CD4-positive, CD25-positive, alpha-beta regulatory T cell (primary cell): ENCODE measurements at regions not wholly inside any gene's neighbourhood (a gene's known extent, or its start where the extent isn't known, plus 50 kb on each side); places are given as distances from the start of the nearest gene placed in this dataset.

ENCODE experiments used
- ATAC-seq, 2 donors: fragments of 150-1000 bp; cut with Tn5 transposase; one replicate each; pipeline ENCODE4 v1.10.0; 2021; ENCODE audit warnings: low read depth in 2 of 2, moderate number of reproducible peaks in 2 of 2, moderate library complexity in 1 of 2
- DNase-seq, 3 donors: peaks; one replicate each; pipeline versions ENCODE4 v3.0.0 to v3.0.0-alpha.2; 2012 to 2022; ENCODE audit warnings: mixed read lengths in 1 of 3
- H3K27ac ChIP-seq: one replicate; pipeline ENCODE4 v1.7.0; 2013; ENCODE audit warnings: mild to moderate bottlenecking, low read length; ENCODE audit not compliant: insufficient read depth, poor library complexity, severe bottlenecking
- H3K27me3 ChIP-seq: one replicate; pipeline ENCODE4 v1.7.0; 2013; ENCODE audit warnings: low read length; ENCODE audit not compliant: control insufficient read depth, insufficient read depth
- H3K36me3 ChIP-seq: one replicate; pipeline ENCODE4 v1.7.0; 2013; ENCODE audit warnings: mild to moderate bottlenecking, low read length, moderate library complexity; ENCODE audit not compliant: control insufficient read depth, insufficient read depth
- H3K4me1 ChIP-seq: 2 replicates; pipeline ENCODE4 v1.7.0; 2013; ENCODE audit warnings: mild to moderate bottlenecking, low read length; ENCODE audit not compliant: insufficient read depth, control insufficient read depth, poor library complexity, severe bottlenecking
- H3K4me3 ChIP-seq: one replicate; pipeline ENCODE4 v1.7.0; 2013; ENCODE audit warnings: low read depth, mild to moderate bottlenecking, low read length, moderate library complexity
- H3K9me3 ChIP-seq, 2 experiments: 1 replicate in 1 of 2; 2 replicates in 1 of 2; pipeline ENCODE4 v1.7.0; 2013; ENCODE audit warnings: low read length in 2 of 2, mild to moderate bottlenecking in 1 of 2, moderate library complexity in 1 of 2; ENCODE audit not compliant: control insufficient read depth in 2 of 2
- H3K27ac Mint-ChIP-seq, 3 donors: one replicate each; pipeline ENCODE4 v1.8.0; 2020 to 2022; ENCODE audit warnings: mild to moderate bottlenecking in 3 of 3, mixed read lengths in 3 of 3, moderate library complexity in 2 of 3
- H3K27me3 Mint-ChIP-seq: one replicate; pipeline ENCODE4 v1.8.0; 2022; ENCODE audit warnings: mild to moderate bottlenecking, mixed read lengths
- H3K36me3 Mint-ChIP-seq: one replicate; pipeline ENCODE4 v1.8.0; 2020; ENCODE audit warnings: mixed read lengths
- H3K4me1 Mint-ChIP-seq, 4 donors: one replicate each; pipeline ENCODE4 v1.8.0; 2020 to 2022; ENCODE audit warnings: mixed read lengths in 4 of 4, mild to moderate bottlenecking in 1 of 4
- H3K4me3 Mint-ChIP-seq, 4 donors: one replicate each; pipeline ENCODE4 v1.8.0; 2020 to 2022; ENCODE audit warnings: mild to moderate bottlenecking in 4 of 4, mixed read lengths in 4 of 4, moderate library complexity in 3 of 4
- H3K9me3 Mint-ChIP-seq, 7 donors: one replicate each; pipeline ENCODE4 v1.8.0; 2020 to 2022; ENCODE audit warnings: mixed read lengths in 7 of 7, mild to moderate bottlenecking in 3 of 7, moderate library complexity in 2 of 7

- H3K4me1 Mint-ChIP-seq, result no peaks in the 10 kb centered on the region
- ATAC-seq (no peak), DNase-seq (no peak)
- no peak overlapping the region for H3K27ac Mint-ChIP-seq
- Histone ChIP-seq H3K27ac (no peak overlapping the region), H3K9me3 (no peaks in the 10 kb centered on the region), H3K27me3 (no peaks in the 10 kb centered on the region), H3K4me3 (no peak overlapping the region), H3K4me1 (no peaks in the 10 kb centered on the region), H3K36me3 (no peaks in the 10 kb centered on the region)
- no peak overlapping the region for H3K4me3 Mint-ChIP-seq
- peaks cover 0 to 3% (median 1%) of the 10 kb centered on the region in 7 donors for H3K9me3 Mint-ChIP-seq
- no peaks in the 10 kb centered on the region for H3K27me3 Mint-ChIP-seq
- no peaks in the 10 kb centered on the region for H3K36me3 Mint-ChIP-seq
These were observed 530.7 kb upstream of the MAP3K7 start for GRCh38 chr6:91117550-91117949.

DNA sequence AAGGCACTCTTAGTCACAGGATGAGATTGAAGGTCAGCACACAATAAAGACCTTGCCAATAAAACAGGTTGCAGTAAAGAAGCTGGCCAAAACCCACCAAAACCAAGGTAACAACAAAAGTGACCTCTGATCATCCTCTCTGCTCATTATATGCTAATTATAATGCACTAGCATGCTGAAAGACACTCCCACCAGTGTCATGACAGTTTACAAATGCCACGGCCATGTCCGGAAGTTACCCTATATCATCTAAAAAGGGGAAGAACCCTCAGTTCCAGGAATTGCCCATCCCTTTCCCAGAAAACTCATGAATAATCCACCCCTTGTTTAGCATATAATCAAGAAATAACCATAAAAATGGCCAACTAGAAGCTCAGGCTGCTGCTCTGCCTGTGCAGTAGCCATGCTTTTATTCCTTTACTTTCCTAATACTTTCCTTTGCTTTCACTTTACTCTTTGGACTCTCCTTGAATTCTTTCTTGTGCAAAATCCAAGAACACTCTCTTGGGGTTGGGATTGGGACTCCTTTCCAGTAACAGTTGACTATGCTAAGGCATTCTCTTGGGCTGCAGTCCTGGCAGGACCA is 527.3 kb upstream of the MAP3K7 start:
- H3K27ac Mint-ChIP-seq, result no peak overlapping the region
- DNase-seq, result no peak
- no peak for ATAC-seq

DNA sequence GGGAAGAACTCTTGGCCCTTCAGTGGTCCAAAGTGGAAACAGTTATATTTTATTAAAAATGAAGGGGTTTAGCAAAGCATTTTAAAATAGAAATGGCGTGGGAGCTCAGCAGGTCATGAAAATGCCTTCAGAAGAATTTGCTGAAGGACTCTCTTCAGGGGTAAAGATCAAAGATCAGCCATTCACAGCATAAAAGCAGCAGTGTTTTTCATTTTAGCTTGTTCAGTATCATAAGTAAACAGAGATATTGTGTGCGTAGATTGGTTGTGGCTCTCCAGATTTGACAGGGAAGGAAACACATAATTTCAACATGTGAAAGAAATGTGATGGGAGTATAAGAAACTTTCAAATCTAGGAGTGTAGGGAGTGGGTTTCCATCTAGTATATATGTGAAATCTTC is 519.2 kb upstream of the MAP3K7 start:
- DNase-seq (no peak), ATAC-seq (no peak)
- Histone ChIP-seq H3K27me3 (no peaks in the 10 kb centered on the region), H3K27ac (no peak overlapping the region), H3K36me3 (no peaks in the 10 kb centered on the region), H3K4me1 (no peaks in the 10 kb centered on the region), H3K9me3 (no peaks in the 10 kb centered on the region), H3K4me3 (no peak overlapping the region)
- Mint-ChIP-seq H3K4me1 (no peaks in the 10 kb centered on the region), H3K36me3 (no peaks in the 10 kb centered on the region), H3K9me3 (peaks cover 0 to 4% (median 2%) of the 10 kb centered on the region in 7 donors), H3K4me3 (no peak overlapping the region), H3K27ac (no peak overlapping the region), H3K27me3 (no peaks in the 10 kb centered on the region)

More for the DNA sequence above, 527.3 kb upstream of the MAP3K7 start:
- Mint-ChIP-seq H3K4me1 (no peaks in the 10 kb centered on the region), H3K9me3 (peaks cover 0 to 7% (median 0%) of the 10 kb centered on the region in 7 donors), H3K4me3 (no peak overlapping the region), H3K27me3 (no peaks in the 10 kb centered on the region), H3K36me3 (no peaks in the 10 kb centered on the region)
- Histone ChIP-seq H3K4me1 (no peaks in the 10 kb centered on the region), H3K27me3 (no peaks in the 10 kb centered on the region), H3K9me3 (no peaks in the 10 kb centered on the region), H3K27ac (no peak overlapping the region), H3K4me3 (no peak overlapping the region), H3K36me3 (no peaks in the 10 kb centered on the region)

- Histone ChIP-seq H3K9me3 (no peaks in the 10 kb centered on the region), H3K4me3 (no peak overlapping the region), H3K27ac (no peak overlapping the region), H3K36me3 (no peaks in the 10 kb centered on the region), H3K27me3 (no peaks in the 10 kb centered on the region), H3K4me1 (no peaks in the 10 kb centered on the region)
- Mint-ChIP-seq H3K4me3 (no peak overlapping the region), H3K4me1 (no peaks in the 10 kb centered on the region), H3K9me3 (peaks cover 0 to 4% (median 2%) of the 10 kb centered on the region in 7 donors), H3K36me3 (no peaks in the 10 kb centered on the region), H3K27me3 (no peaks in the 10 kb centered on the region), H3K27ac (no peak overlapping the region)
- ATAC-seq, result no peak
- no peak for DNase-seq
These were observed 518.7 kb upstream of the MAP3K7 start for GRCh38 chr6:91105532-91105931.

GRCh38 chr6:91099479-91099878 is 512.6 kb upstream of the MAP3K7 start:
- Mint-ChIP-seq H3K4me1 (no peaks in the 10 kb centered on the region), H3K27me3 (no peaks in the 10 kb centered on the region), H3K36me3 (no peaks in the 10 kb centered on the region), H3K9me3 (peaks cover 0 to 2% (median 0%) of the 10 kb centered on the region in 7 donors), H3K4me3 (no peak overlapping the region), H3K27ac (no peak overlapping the region)
- no peaks in the 10 kb centered on the region for H3K27me3 ChIP-seq
- no peak for DNase-seq
- no peaks in the 10 kb centered on the region for H3K4me1 ChIP-seq
- H3K4me3 ChIP-seq, result no peak overlapping the region
- no peak overlapping the region for H3K27ac ChIP-seq
- no peaks in the 10 kb centered on the region for H3K36me3 ChIP-seq
- no peak for ATAC-seq
- H3K9me3 ChIP-seq, result no peaks in the 10 kb centered on the region

DNA sequence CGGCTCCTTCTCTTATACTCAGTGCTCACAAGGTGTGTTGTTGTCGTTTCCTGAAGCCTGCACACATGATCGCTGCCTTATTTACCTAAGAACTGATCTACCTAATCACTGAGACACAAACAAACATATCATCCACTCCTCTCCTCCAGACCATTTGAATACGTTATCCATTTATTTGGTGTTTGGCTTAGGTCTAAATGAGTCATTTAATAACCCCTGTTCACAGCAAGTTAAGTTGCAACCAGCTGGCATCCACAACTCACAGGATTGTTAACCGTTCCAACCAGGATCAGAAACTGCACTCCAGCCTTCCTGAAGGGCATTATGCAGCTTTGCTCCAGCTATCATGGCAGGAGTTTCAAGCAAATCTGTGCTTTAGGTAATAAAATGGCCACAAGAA is 511.1 kb upstream of the MAP3K7 start:
- Histone ChIP-seq H3K27me3 (no peaks in the 10 kb centered on the region), H3K27ac (no peak overlapping the region), H3K36me3 (no peaks in the 10 kb centered on the region), H3K4me1 (no peaks in the 10 kb centered on the region), H3K9me3 (no peaks in the 10 kb centered on the region), H3K4me3 (no peak overlapping the region)
- ATAC-seq (no peak), DNase-seq (no peak)
- H3K36me3 Mint-ChIP-seq, result no peaks in the 10 kb centered on the region
- no peaks in the 10 kb centered on the region for H3K4me1 Mint-ChIP-seq
- no peak overlapping the region for H3K27ac Mint-ChIP-seq
- H3K27me3 Mint-ChIP-seq, result no peaks in the 10 kb centered on the region
- no peak overlapping the region for H3K4me3 Mint-ChIP-seq
- H3K9me3 Mint-ChIP-seq, result peaks cover 0 to 3% (median 0%) of the 10 kb centered on the region in 7 donors

DNA sequence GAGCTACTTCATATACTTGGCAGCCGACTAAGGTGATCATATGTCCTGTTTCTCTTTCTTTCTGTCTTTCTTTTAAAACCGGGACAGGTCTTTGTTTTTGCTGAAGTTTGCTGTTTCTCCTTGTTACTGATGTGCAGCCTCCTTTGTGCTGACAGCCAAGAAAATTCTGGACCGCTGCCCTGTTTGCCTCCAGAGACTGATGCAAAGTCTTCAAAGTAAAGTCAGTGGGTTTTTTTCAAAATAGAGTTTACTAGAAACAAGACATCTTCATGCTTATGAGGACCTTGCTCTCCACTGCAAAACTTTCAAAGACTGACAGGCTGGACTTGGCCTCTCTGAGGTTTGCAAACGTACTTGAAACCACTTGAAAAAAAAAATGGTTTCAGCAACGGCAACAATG is 510.5 kb upstream of the MAP3K7 start:
- DNase-seq (no peak), ATAC-seq (no peak)
- no peaks in the 10 kb centered on the region for H3K9me3 ChIP-seq
- Mint-ChIP-seq H3K36me3 (no peaks in the 10 kb centered on the region), H3K27me3 (no peaks in the 10 kb centered on the region), H3K9me3 (peaks cover 0 to 3% (median 0%) of the 10 kb centered on the region in 7 donors), H3K4me1 (no peaks in the 10 kb centered on the region), H3K4me3 (no peak overlapping the region), H3K27ac (no peak overlapping the region)
- no peaks in the 10 kb centered on the region for H3K36me3 ChIP-seq
- H3K27ac ChIP-seq, result no peak overlapping the region
- no peaks in the 10 kb centered on the region for H3K4me1 ChIP-seq
- no peak overlapping the region for H3K4me3 ChIP-seq
- no peaks in the 10 kb centered on the region for H3K27me3 ChIP-seq

GRCh38 chr6:91094806-91095475 is 508.1 kb upstream of the MAP3K7 start:
- H3K4me1 ChIP-seq, result no peaks in the 10 kb centered on the region
- H3K4me1 Mint-ChIP-seq, result no peaks in the 10 kb centered on the region

More at GRCh38 chr6:91094806-91095475, 508.1 kb upstream of the MAP3K7 start:
- H3K9me3 ChIP-seq, result no peaks in the 10 kb centered on the region
- H3K4me3 ChIP-seq, result no peak overlapping the region
- no peak overlapping the region for H3K27ac ChIP-seq
- H3K27me3 ChIP-seq, result no peaks in the 10 kb centered on the region
- H3K36me3 ChIP-seq, result no peaks in the 10 kb centered on the region
- DNase-seq (no peak), ATAC-seq (no peak)
- no peak overlapping the region for H3K4me3 Mint-ChIP-seq
- H3K27me3 Mint-ChIP-seq, result no peaks in the 10 kb centered on the region
- no peak overlapping the region for H3K27ac Mint-ChIP-seq
- H3K9me3 Mint-ChIP-seq, result peaks cover 0 to 3% (median 0%) of the 10 kb centered on the region in 7 donors
- H3K36me3 Mint-ChIP-seq, result no peaks in the 10 kb centered on the region
